HG03135 (cell line): ENCODE measurements at regions not wholly inside any gene's neighbourhood (a gene's known extent, or its start where the extent isn't known, plus 50 kb on each side); places are given as distances from the start of the nearest gene placed in this dataset.
"Not testable (repeated sequence)": the region's sequence is repeated elsewhere in the genome, so short reads cannot be mapped to it uniquely, and the experiment has no call there.

Experiments
- ATAC-seq: cut with Tn5 transposase; IDR thresholded peaks from one replicate; pipeline ENCODE4 v1.9.1; 2021; ENCODE audit warnings: mild to moderate bottlenecking, moderate library complexity; ENCODE audit not compliant: unreplicated experiment

GRCh38 chr20:30164389-30164788 is 1093.1 kb upstream of the DEFB115 start:
- not testable (repeated sequence) for ATAC-seq

GRCh38 chr20:30167540-30167939 is 1089.9 kb upstream of the DEFB115 start:
- no peak for ATAC-seq

GRCh38 chr20:30168025-30168799 is 1089.3 kb upstream of the DEFB115 start:
- no peak for ATAC-seq

- ATAC-seq = no peak
Observed at GRCh38 chr20:30168800-30169138, 1088.7 kb upstream of the DEFB115 start.

- ATAC-seq = no peak
Observed at GRCh38 chr20:30175681-30176080, 1081.8 kb upstream of the DEFB115 start.

GRCh38 chr20:30183124-30183523 is 1074.3 kb upstream of the DEFB115 start:
- not testable (repeated sequence) for ATAC-seq

GRCh38 chr20:30191785-30192184 is 1065.7 kb upstream of the DEFB115 start:
- ATAC-seq = not testable (repeated sequence)

- ATAC-seq = not testable (repeated sequence)
Observed at GRCh38 chr20:30234477-30234876, 1023.0 kb upstream of the DEFB115 start.

GRCh38 chr20:30275073-30275472 is 982.4 kb upstream of the DEFB115 start:
- ATAC-seq = not testable (repeated sequence)

GRCh38 chr20:30281584-30282197 is 975.8 kb upstream of the DEFB115 start:
- ATAC-seq = no peak

GRCh38 chr20:30283476-30284280 is 973.8 kb upstream of the DEFB115 start:
- ATAC-seq = not testable (repeated sequence)

GRCh38 chr20:30284281-30284905 is 973.1 kb upstream of the DEFB115 start:
- ATAC-seq = no peak

GRCh38 chr20:30285677-30286076 is 971.8 kb upstream of the DEFB115 start:
- no peak for ATAC-seq

- ATAC-seq = no peak
Observed at GRCh38 chr20:30286157-30286556, 971.3 kb upstream of the DEFB115 start.

GRCh38 chr20:30287459-30287858 is 970.0 kb upstream of the DEFB115 start:
- ATAC-seq = not testable (repeated sequence)

- no peak for ATAC-seq
Observed at GRCh38 chr20:30288346-30288745, 969.1 kb upstream of the DEFB115 start.

- not testable (repeated sequence) for ATAC-seq
Observed at GRCh38 chr20:30289049-30289448, 968.4 kb upstream of the DEFB115 start.

- ATAC-seq = not testable (repeated sequence)
Observed at GRCh38 chr20:30289711-30290141, 967.7 kb upstream of the DEFB115 start.

GRCh38 chr20:30290361-30291063 is 967.0 kb upstream of the DEFB115 start:
- not testable (repeated sequence) for ATAC-seq

- ATAC-seq = not testable (repeated sequence)
Observed at GRCh38 chr20:30291064-30291379, 966.4 kb upstream of the DEFB115 start.

GRCh38 chr20:30291686-30292085 is 965.8 kb upstream of the DEFB115 start:
- ATAC-seq = not testable (repeated sequence)
